ENCODE measurements at regions not wholly inside any gene's neighbourhood (a gene's known extent, or its start where the extent isn't known, plus 50 kb on each side); places are given as distances from the start of the nearest gene placed in this dataset.

DNA sequence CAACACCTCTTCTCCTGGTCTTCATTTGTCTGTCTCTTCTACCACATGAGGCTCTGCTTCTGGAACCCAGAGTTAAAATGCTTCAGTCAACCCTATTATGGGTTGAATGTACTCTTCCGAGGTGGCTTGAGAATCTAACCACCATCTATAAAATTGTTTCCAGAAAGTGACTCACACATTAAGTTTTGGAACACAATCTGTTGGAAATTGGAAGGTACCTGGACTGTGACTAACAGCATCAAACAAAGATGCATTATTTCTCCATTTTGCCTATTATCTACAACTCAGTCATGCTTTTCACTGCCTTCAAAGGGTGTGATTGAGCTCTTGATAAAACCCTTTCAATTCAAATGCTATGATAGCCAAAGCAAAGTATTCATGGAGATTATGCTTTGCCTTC, 499.0 kb upstream of the SEMA6D start:
- Histone ChIP-seq H3K27me3 (ENCODE audit: control insufficient read depth in 1 of 2, insufficient read depth in 2 of 2, low read length in 1 of 2) (no peaks in the 10 kb centered on the region), H3K27ac (ENCODE audit: low read depth in 1 of 2, low read length in 2 of 2) (no peak overlapping the region), H3K9me3 (ENCODE audit: control insufficient read depth, low read length) (no peaks in the 10 kb centered on the region), H3K4me1 (ENCODE audit: control insufficient read depth in 1 of 2, insufficient read depth in 2 of 2, low read length in 2 of 2) (no peaks in the 10 kb centered on the region), H3K4me3 (ENCODE audit: low read length in 2 of 2) (no peak overlapping the region), H3K36me3 (ENCODE audit: control insufficient read depth in 1 of 2, insufficient read depth in 2 of 2, low read length in 1 of 2) (no peaks in the 10 kb centered on the region)
- ATAC-seq (ENCODE audit: low FRiP score) = no peak
- no peak for DNase-seq
- WGBS, 2 donors = 79 to 85% methylated on average over 1 of the region's 1 CpG
- intact Hi-C loops (cut with DNase I) = no loop called here

DNA sequence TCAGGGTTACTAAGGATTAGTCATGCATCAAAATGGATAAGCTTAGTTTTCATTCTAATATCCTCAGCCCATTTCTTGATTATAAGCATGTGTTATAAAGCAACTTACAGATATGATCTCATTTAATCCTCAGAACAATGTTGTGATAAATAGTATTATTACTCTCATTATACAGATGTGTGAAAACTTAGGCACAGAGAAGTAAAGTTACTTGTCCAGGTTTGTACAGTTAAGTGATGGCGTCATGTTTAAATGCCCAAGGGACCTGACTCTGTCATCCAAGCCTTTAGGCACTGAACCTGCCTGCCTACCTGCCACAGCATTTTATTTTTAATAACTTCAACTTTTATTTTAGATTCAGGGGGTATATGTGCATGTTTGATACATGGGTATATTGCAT, 472.9 kb upstream of the SEMA6D start:
- no peaks in the 10 kb centered on the region for H3K9me3 ChIP-seq (ENCODE audit: control insufficient read depth, low read length)
- H3K4me3 ChIP-seq (ENCODE audit: low read length in 2 of 2) = no peak overlapping the region
- H3K36me3 ChIP-seq (ENCODE audit: control insufficient read depth in 1 of 2, insufficient read depth in 2 of 2, low read length in 1 of 2) = no peaks in the 10 kb centered on the region
- H3K27me3 ChIP-seq (ENCODE audit: control insufficient read depth in 1 of 2, insufficient read depth in 2 of 2, low read length in 1 of 2) = no peaks in the 10 kb centered on the region
- 93 to 97% methylated on average over 1 of the region's 1 CpG for WGBS, 2 donors
- no peak for DNase-seq
- no peaks in the 10 kb centered on the region for H3K4me1 ChIP-seq (ENCODE audit: control insufficient read depth in 1 of 2, insufficient read depth in 2 of 2, low read length in 2 of 2)
- ATAC-seq (ENCODE audit: low FRiP score) = no peak
- intact Hi-C loops (cut with DNase I) = no loop called here
- H3K27ac ChIP-seq (ENCODE audit: low read depth in 1 of 2, low read length in 2 of 2) = no peak overlapping the region

DNA sequence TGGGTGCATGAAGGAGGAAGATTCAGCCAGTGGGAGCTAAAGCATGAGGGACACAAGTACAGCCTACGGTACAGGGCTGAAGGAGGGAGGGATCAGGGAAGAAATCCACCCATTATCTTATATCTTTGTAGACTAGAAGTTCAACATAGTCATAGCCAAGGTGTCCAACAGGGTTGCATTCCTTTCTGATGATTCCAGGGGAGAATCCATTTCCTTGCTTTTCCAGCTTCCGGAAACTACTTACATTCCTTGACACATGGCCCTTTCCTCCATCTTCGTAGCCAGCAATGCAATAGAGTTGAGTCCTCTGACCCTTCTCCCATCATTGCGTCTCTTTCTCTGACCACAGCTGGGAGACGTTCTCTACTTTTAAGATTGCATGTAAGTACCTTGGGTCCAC, 471.0 kb upstream of the SEMA6D start:
- Histone ChIP-seq H3K27ac (ENCODE audit: low read depth in 1 of 2, low read length in 2 of 2) (no peak overlapping the region), H3K4me3 (ENCODE audit: low read length in 2 of 2) (no peak overlapping the region), H3K9me3 (ENCODE audit: control insufficient read depth, low read length) (no peaks in the 10 kb centered on the region), H3K4me1 (ENCODE audit: control insufficient read depth in 1 of 2, insufficient read depth in 2 of 2, low read length in 2 of 2) (no peaks in the 10 kb centered on the region), H3K36me3 (ENCODE audit: control insufficient read depth in 1 of 2, insufficient read depth in 2 of 2, low read length in 1 of 2) (no peaks in the 10 kb centered on the region), H3K27me3 (ENCODE audit: control insufficient read depth in 1 of 2, insufficient read depth in 2 of 2, low read length in 1 of 2) (no peaks in the 10 kb centered on the region)
- no peak for DNase-seq
- ATAC-seq (ENCODE audit: low FRiP score) = no peak
- intact Hi-C loops (cut with DNase I) = no loop called here
- 93 to 97% methylated on average over 5 of the region's 5 CpGs for WGBS, 2 donors

DNA sequence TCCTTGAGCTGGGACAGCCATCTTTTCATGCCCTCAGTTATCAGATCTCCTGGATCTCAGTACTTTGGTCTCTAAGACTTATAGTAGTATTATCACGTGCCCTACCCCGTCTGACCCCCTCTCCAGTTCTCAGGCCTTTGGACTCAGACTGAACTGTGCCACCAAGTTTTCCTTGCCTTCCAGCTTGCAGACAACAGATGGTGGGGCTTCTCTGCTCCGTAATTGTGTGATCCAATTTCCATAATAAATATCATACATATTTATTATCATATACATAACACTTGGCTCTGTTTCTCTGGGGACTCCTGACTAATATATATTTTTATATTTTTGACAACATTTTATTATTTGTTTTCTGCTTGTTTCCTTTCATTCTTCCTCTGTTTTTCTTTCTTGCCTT, 458.8 kb upstream of the SEMA6D start:
- DNase-seq (no peak), ATAC-seq (ENCODE audit: low FRiP score) (no peak)
- H3K36me3 ChIP-seq (ENCODE audit: control insufficient read depth in 1 of 2, insufficient read depth in 2 of 2, low read length in 1 of 2) = no peaks in the 10 kb centered on the region
- intact Hi-C loops (cut with DNase I) = no loop called here
- 88 to 93% methylated on average over 3 of the region's 3 CpGs for WGBS, 2 donors
- H3K27ac ChIP-seq (ENCODE audit: low read depth in 1 of 2, low read length in 2 of 2) = no peak overlapping the region
- no peak overlapping the region for H3K4me3 ChIP-seq (ENCODE audit: low read length in 2 of 2)
- no peaks in the 10 kb centered on the region for H3K4me1 ChIP-seq (ENCODE audit: control insufficient read depth in 1 of 2, insufficient read depth in 2 of 2, low read length in 2 of 2)
- peaks cover 1% of the 10 kb centered on the region for H3K9me3 ChIP-seq (ENCODE audit: control insufficient read depth, low read length)
- no peaks in the 10 kb centered on the region for H3K27me3 ChIP-seq (ENCODE audit: control insufficient read depth in 1 of 2, insufficient read depth in 2 of 2, low read length in 1 of 2)

DNA sequence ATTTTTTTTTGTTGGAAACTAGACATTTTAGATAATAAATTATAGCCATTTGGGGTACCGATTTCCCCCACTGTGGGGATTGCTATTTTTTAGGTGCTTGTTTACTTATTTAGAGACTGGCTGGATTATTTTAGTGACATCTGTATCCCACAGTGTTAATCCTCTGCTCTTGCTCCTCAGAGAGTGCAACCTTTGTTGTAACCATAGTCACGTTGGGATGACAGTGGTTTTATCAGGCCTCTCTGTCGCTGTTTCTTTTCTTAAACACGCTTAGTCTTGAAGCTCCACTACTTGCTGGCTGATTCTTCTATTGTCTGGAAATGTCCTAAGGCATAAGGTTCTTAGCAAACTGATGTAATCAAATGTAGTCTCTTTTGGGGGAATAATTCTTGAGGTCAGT, 451.6 kb upstream of the SEMA6D start:
- WGBS, 2 donors = 92 to 93% methylated on average over 4 of the region's 4 CpGs
- intact Hi-C loops (cut with DNase I) = no loop called here
- DNase-seq (no peak), ATAC-seq (ENCODE audit: low FRiP score) (no peak)
- H3K36me3 ChIP-seq (ENCODE audit: control insufficient read depth in 1 of 2, insufficient read depth in 2 of 2, low read length in 1 of 2) = no peaks in the 10 kb centered on the region
- H3K27ac ChIP-seq (ENCODE audit: low read depth in 1 of 2, low read length in 2 of 2) = no peak overlapping the region
- no peak overlapping the region for H3K4me3 ChIP-seq (ENCODE audit: low read length in 2 of 2)
- no peaks in the 10 kb centered on the region for H3K9me3 ChIP-seq (ENCODE audit: control insufficient read depth, low read length)
- no peaks in the 10 kb centered on the region for H3K4me1 ChIP-seq (ENCODE audit: control insufficient read depth in 1 of 2, insufficient read depth in 2 of 2, low read length in 2 of 2)
- H3K27me3 ChIP-seq (ENCODE audit: control insufficient read depth in 1 of 2, insufficient read depth in 2 of 2, low read length in 1 of 2) = no peaks in the 10 kb centered on the region

DNA sequence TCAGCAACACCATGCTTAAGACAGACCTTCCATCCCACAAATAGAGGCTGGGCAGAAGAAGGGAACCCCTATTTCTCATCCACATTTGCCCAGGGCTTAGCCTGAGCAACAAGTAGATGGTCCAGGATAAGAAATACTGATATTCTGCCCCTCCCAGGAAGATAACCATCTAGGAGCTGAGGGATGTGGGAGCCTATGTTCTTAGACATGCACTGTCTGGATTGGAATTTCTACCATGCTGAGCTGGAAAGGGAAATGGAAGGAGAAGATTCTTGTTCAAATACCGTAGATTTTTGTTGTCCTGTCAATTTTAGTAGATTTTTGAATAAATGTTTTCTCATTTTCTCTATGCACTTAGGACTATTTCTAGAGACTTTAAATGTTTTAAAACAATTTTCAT, 450.7 kb upstream of the SEMA6D start:
- H3K9me3 ChIP-seq (ENCODE audit: control insufficient read depth, low read length) = no peaks in the 10 kb centered on the region
- intact Hi-C loops (cut with DNase I) = no loop called here
- no peak overlapping the region for H3K27ac ChIP-seq (ENCODE audit: low read depth in 1 of 2, low read length in 2 of 2)
- H3K4me1 ChIP-seq (ENCODE audit: control insufficient read depth in 1 of 2, insufficient read depth in 2 of 2, low read length in 2 of 2) = no peaks in the 10 kb centered on the region
- no peak overlapping the region for H3K4me3 ChIP-seq (ENCODE audit: low read length in 2 of 2)
- no peaks in the 10 kb centered on the region for H3K27me3 ChIP-seq (ENCODE audit: control insufficient read depth in 1 of 2, insufficient read depth in 2 of 2, low read length in 1 of 2)
- no peaks in the 10 kb centered on the region for H3K36me3 ChIP-seq (ENCODE audit: control insufficient read depth in 1 of 2, insufficient read depth in 2 of 2, low read length in 1 of 2)
- WGBS, 2 donors = 95 to 96% methylated on average over 1 of the region's 1 CpG
- ATAC-seq (ENCODE audit: low FRiP score) = no peak
- no peak for DNase-seq

DNA sequence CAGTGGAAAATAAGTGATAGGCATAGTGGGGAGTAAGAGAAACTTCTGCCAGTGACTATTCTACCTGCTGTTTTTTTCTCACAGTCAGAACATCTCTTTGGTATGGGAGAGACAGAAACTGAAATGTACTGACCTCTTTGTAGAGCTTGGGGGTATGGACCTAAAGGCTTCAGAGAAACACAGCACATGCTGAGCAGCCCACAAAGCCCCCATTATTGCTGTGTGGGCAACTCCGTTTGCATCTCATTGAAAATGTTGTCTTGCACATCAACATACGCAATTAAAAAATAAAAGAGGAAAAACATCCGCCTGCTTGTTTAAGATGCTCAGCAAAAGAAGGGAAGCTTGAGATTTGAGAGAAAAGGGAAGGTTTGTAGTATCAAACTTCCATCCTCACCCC, 443.4 kb upstream of the SEMA6D start:
- 96 to 99% methylated on average over 3 of the region's 3 CpGs for WGBS, 2 donors

DNA sequence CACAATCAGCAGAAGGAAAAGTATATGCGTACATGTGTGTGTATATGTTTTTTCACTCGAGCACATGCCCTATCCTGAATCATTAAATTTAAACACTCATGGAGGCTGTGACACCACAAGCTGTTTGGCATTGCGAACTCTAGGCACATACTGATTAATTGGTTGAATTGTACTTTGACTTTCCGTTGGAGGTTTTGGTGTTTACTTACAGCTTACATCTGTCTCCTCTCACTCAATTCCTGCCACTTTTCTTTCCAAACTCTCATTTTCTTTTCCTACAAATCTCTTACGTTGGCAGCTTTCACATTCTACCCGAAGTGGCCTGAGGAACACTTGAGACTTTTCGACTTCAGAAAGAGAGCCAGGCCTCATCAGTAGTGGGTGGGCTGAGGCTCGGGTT, 434.1 kb upstream of the SEMA6D start:
- 23% methylated on average over 8 of the region's 8 CpGs for WGBS, 2 donors
- no peak overlapping the region for H3K4me3 ChIP-seq (ENCODE audit: low read length in 2 of 2)
- DNase-seq = no peak

More for the DNA sequence above, 443.4 kb upstream of the SEMA6D start:
- intact Hi-C loops (cut with DNase I) = no loop called here
- ATAC-seq (ENCODE audit: low FRiP score) = no peak
- no peaks in the 10 kb centered on the region for H3K36me3 ChIP-seq (ENCODE audit: control insufficient read depth in 1 of 2, insufficient read depth in 2 of 2, low read length in 1 of 2)
- no peaks in the 10 kb centered on the region for H3K4me1 ChIP-seq (ENCODE audit: control insufficient read depth in 1 of 2, insufficient read depth in 2 of 2, low read length in 2 of 2)
- no peaks in the 10 kb centered on the region for H3K9me3 ChIP-seq (ENCODE audit: control insufficient read depth, low read length)
- H3K27ac ChIP-seq (ENCODE audit: low read depth in 1 of 2, low read length in 2 of 2) = no peak overlapping the region
- DNase-seq = no peak
- H3K27me3 ChIP-seq (ENCODE audit: control insufficient read depth in 1 of 2, insufficient read depth in 2 of 2, low read length in 1 of 2) = no peaks in the 10 kb centered on the region
- no peak overlapping the region for H3K4me3 ChIP-seq (ENCODE audit: low read length in 2 of 2)

DNA sequence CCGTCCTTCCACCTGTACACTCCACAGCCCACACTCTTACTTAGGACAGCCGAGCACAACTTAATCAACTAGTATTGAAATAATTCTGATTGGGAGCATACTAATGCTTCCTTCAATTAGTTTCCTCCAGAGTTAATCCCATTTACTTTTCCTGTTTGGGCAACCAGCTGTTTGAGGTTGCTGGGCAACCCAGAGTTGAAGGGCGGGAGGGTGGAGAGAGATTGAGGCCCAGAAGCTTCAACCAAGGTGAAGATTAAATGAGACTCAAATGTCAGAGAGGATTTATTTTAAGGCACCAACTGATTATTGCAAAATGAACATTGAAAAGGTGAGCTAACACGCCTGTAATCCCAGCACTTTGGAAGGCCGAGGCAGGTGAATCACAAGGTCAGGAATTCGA, 428.5 kb upstream of the SEMA6D start:
- WGBS, 2 donors = 96 to 97% methylated on average over 6 of the region's 6 CpGs
- DNase-seq = no peak
- intact Hi-C loops (cut with DNase I) = no loop called here
- peaks cover 3% of the 10 kb centered on the region for H3K9me3 ChIP-seq (ENCODE audit: control insufficient read depth, low read length)
- H3K27ac ChIP-seq (ENCODE audit: low read depth in 1 of 2, low read length in 2 of 2) = no peak overlapping the region
- ATAC-seq (ENCODE audit: low FRiP score) = no peak
- H3K36me3 ChIP-seq (ENCODE audit: control insufficient read depth in 1 of 2, insufficient read depth in 2 of 2, low read length in 1 of 2) = no peaks in the 10 kb centered on the region
- H3K4me3 ChIP-seq (ENCODE audit: low read length in 2 of 2) = no peak overlapping the region
- H3K27me3 ChIP-seq (ENCODE audit: control insufficient read depth in 1 of 2, insufficient read depth in 2 of 2, low read length in 1 of 2) = no peaks in the 10 kb centered on the region
- H3K4me1 ChIP-seq (ENCODE audit: control insufficient read depth in 1 of 2, insufficient read depth in 2 of 2, low read length in 2 of 2) = no peaks in the 10 kb centered on the region

More for the DNA sequence above, 434.1 kb upstream of the SEMA6D start:
- H3K27me3 ChIP-seq (ENCODE audit: control insufficient read depth in 1 of 2, insufficient read depth in 2 of 2, low read length in 1 of 2) = no peaks in the 10 kb centered on the region
- intact Hi-C loops (cut with DNase I) = no loop called here
- H3K9me3 ChIP-seq (ENCODE audit: control insufficient read depth, low read length) = peaks cover 3% of the 10 kb centered on the region
- H3K27ac ChIP-seq (ENCODE audit: low read depth in 1 of 2, low read length in 2 of 2) = no peak overlapping the region
- ATAC-seq (ENCODE audit: low FRiP score) = no peak
- no peaks in the 10 kb centered on the region for H3K36me3 ChIP-seq (ENCODE audit: control insufficient read depth in 1 of 2, insufficient read depth in 2 of 2, low read length in 1 of 2)
- H3K4me1 ChIP-seq (ENCODE audit: control insufficient read depth in 1 of 2, insufficient read depth in 2 of 2, low read length in 2 of 2) = no peaks in the 10 kb centered on the region

Data from aorta (tissue), 5 donors.